ENCODE measurements at regions not wholly inside any gene's neighbourhood (a gene's known extent, or its start where the extent isn't known, plus 50 kb on each side); places are given as distances from the start of the nearest gene placed in this dataset.
"Not testable (repeated sequence)": the region's sequence is repeated elsewhere in the genome, so short reads cannot be mapped to it uniquely, and the experiment has no call there.

- Histone ChIP-seq H3K4me3 (ENCODE audit: low read length) (no peak overlapping the region), H3K9me3 (ENCODE audit: control insufficient read depth, low read length) (peaks cover 18% of the 10 kb centered on the region), H3K27me3 (replicated peaks; ENCODE audit: control insufficient read depth, insufficient read depth, low read length) (no peaks in the 10 kb centered on the region), H3K4me1 (ENCODE audit: control insufficient read depth, insufficient read depth, low read length) (no peaks in the 10 kb centered on the region), H3K9ac (ENCODE audit: low read length) (no peak overlapping the region), H3K36me3 (ENCODE audit: control insufficient read depth, insufficient read depth, low read length, severe bottlenecking) (no peaks in the 10 kb centered on the region)
- no peak for DNase-seq (ENCODE audit: low read depth)
Measured at GRCh38 chr2:161480123-161480522, 64.0 kb downstream of the TBR1 start.

- Histone ChIP-seq H3K9me3 (ENCODE audit: control insufficient read depth, low read length) (peaks cover 18% of the 10 kb centered on the region), H3K27me3 (replicated peaks; ENCODE audit: control insufficient read depth, insufficient read depth, low read length) (no peaks in the 10 kb centered on the region), H3K9ac (ENCODE audit: low read length) (no peak overlapping the region), H3K36me3 (ENCODE audit: control insufficient read depth, insufficient read depth, low read length, severe bottlenecking) (no peaks in the 10 kb centered on the region), H3K4me1 (ENCODE audit: control insufficient read depth, insufficient read depth, low read length) (no peaks in the 10 kb centered on the region), H3K4me3 (ENCODE audit: low read length) (no peak overlapping the region)
- DNase-seq (ENCODE audit: low read depth) = no peak
Measured at GRCh38 chr2:161481619-161482018, 65.5 kb downstream of the TBR1 start.

- no peak overlapping the region for H3K9ac ChIP-seq (ENCODE audit: low read length)
- no peaks in the 10 kb centered on the region for H3K4me1 ChIP-seq (ENCODE audit: control insufficient read depth, insufficient read depth, low read length)
Measured at GRCh38 chr2:161484061-161484460, 68.0 kb downstream of the TBR1 start.

GRCh38 chr2:161486111-161486510 lies 70.0 kb downstream of the TBR1 start:
- Histone ChIP-seq H3K9ac (ENCODE audit: low read length) (no peak overlapping the region), H3K4me1 (ENCODE audit: control insufficient read depth, insufficient read depth, low read length) (no peaks in the 10 kb centered on the region), H3K27me3 (replicated peaks; ENCODE audit: control insufficient read depth, insufficient read depth, low read length) (no peaks in the 10 kb centered on the region), H3K4me3 (ENCODE audit: low read length) (no peak overlapping the region), H3K9me3 (ENCODE audit: control insufficient read depth, low read length) (peaks cover 11% of the 10 kb centered on the region), H3K36me3 (ENCODE audit: control insufficient read depth, insufficient read depth, low read length, severe bottlenecking) (no peaks in the 10 kb centered on the region)
- no peak for DNase-seq (ENCODE audit: low read depth)

More at GRCh38 chr2:161484061-161484460, 68.0 kb downstream of the TBR1 start:
- Histone ChIP-seq H3K27me3 (replicated peaks; ENCODE audit: control insufficient read depth, insufficient read depth, low read length) (no peaks in the 10 kb centered on the region), H3K36me3 (ENCODE audit: control insufficient read depth, insufficient read depth, low read length, severe bottlenecking) (no peaks in the 10 kb centered on the region), H3K4me3 (ENCODE audit: low read length) (no peak overlapping the region), H3K9me3 (ENCODE audit: control insufficient read depth, low read length) (peaks cover 18% of the 10 kb centered on the region)
- no peak for DNase-seq (ENCODE audit: low read depth)

- no peak for DNase-seq (ENCODE audit: low read depth)
- Histone ChIP-seq H3K27me3 (replicated peaks; ENCODE audit: control insufficient read depth, insufficient read depth, low read length) (no peaks in the 10 kb centered on the region), H3K9ac (ENCODE audit: low read length) (no peak overlapping the region), H3K9me3 (ENCODE audit: control insufficient read depth, low read length) (no peaks in the 10 kb centered on the region), H3K4me1 (ENCODE audit: control insufficient read depth, insufficient read depth, low read length) (no peaks in the 10 kb centered on the region), H3K4me3 (ENCODE audit: low read length) (no peak overlapping the region), H3K36me3 (ENCODE audit: control insufficient read depth, insufficient read depth, low read length, severe bottlenecking) (no peaks in the 10 kb centered on the region)
Measured at GRCh38 chr2:161488131-161488699, 72.1 kb downstream of the TBR1 start.

GRCh38 chr2:161488879-161489278 lies 72.8 kb downstream of the TBR1 start:
- Histone ChIP-seq H3K36me3 (ENCODE audit: control insufficient read depth, insufficient read depth, low read length, severe bottlenecking) (no peaks in the 10 kb centered on the region), H3K27me3 (replicated peaks; ENCODE audit: control insufficient read depth, insufficient read depth, low read length) (no peaks in the 10 kb centered on the region), H3K9ac (ENCODE audit: low read length) (no peak overlapping the region), H3K9me3 (ENCODE audit: control insufficient read depth, low read length) (no peaks in the 10 kb centered on the region), H3K4me1 (ENCODE audit: control insufficient read depth, insufficient read depth, low read length) (no peaks in the 10 kb centered on the region), H3K4me3 (ENCODE audit: low read length) (no peak overlapping the region)
- no peak for DNase-seq (ENCODE audit: low read depth)

GRCh38 chr2:161500892-161501610 lies 85.0 kb downstream of the TBR1 start:
- H3K4me3 ChIP-seq (ENCODE audit: low read length); DNase-seq (ENCODE audit: low read depth); H3K4me1 ChIP-seq (ENCODE audit: control insufficient read depth, insufficient read depth, low read length); H3K27me3 ChIP-seq (replicated peaks; ENCODE audit: control insufficient read depth, insufficient read depth, low read length); H3K9me3 ChIP-seq (ENCODE audit: control insufficient read depth, low read length); H3K36me3 ChIP-seq (ENCODE audit: control insufficient read depth, insufficient read depth, low read length, severe bottlenecking); H3K9ac ChIP-seq (ENCODE audit: low read length): not testable (repeated sequence)

- H3K4me3 ChIP-seq (ENCODE audit: low read length); H3K27me3 ChIP-seq (replicated peaks; ENCODE audit: control insufficient read depth, insufficient read depth, low read length); DNase-seq (ENCODE audit: low read depth); H3K4me1 ChIP-seq (ENCODE audit: control insufficient read depth, insufficient read depth, low read length); H3K9ac ChIP-seq (ENCODE audit: low read length); H3K36me3 ChIP-seq (ENCODE audit: control insufficient read depth, insufficient read depth, low read length, severe bottlenecking); H3K9me3 ChIP-seq (ENCODE audit: control insufficient read depth, low read length): not testable (repeated sequence)
Measured at GRCh38 chr2:161502279-161502678, 86.2 kb downstream of the TBR1 start.

- H3K9me3 ChIP-seq (ENCODE audit: control insufficient read depth, low read length); H3K9ac ChIP-seq (ENCODE audit: low read length); H3K4me1 ChIP-seq (ENCODE audit: control insufficient read depth, insufficient read depth, low read length); H3K36me3 ChIP-seq (ENCODE audit: control insufficient read depth, insufficient read depth, low read length, severe bottlenecking); DNase-seq (ENCODE audit: low read depth); H3K27me3 ChIP-seq (replicated peaks; ENCODE audit: control insufficient read depth, insufficient read depth, low read length); H3K4me3 ChIP-seq (ENCODE audit: low read length): not testable (repeated sequence)
Measured at GRCh38 chr2:161504628-161505289, 88.7 kb downstream of the TBR1 start.

- H3K9ac ChIP-seq (ENCODE audit: low read length); H3K9me3 ChIP-seq (ENCODE audit: control insufficient read depth, low read length); H3K4me1 ChIP-seq (ENCODE audit: control insufficient read depth, insufficient read depth, low read length); DNase-seq (ENCODE audit: low read depth); H3K36me3 ChIP-seq (ENCODE audit: control insufficient read depth, insufficient read depth, low read length, severe bottlenecking); H3K4me3 ChIP-seq (ENCODE audit: low read length); H3K27me3 ChIP-seq (replicated peaks; ENCODE audit: control insufficient read depth, insufficient read depth, low read length): not testable (repeated sequence)
Measured at GRCh38 chr2:161505466-161505865, 89.4 kb downstream of the TBR1 start.

- H3K9ac ChIP-seq (ENCODE audit: low read length); H3K4me3 ChIP-seq (ENCODE audit: low read length); DNase-seq (ENCODE audit: low read depth); H3K36me3 ChIP-seq (ENCODE audit: control insufficient read depth, insufficient read depth, low read length, severe bottlenecking); H3K27me3 ChIP-seq (replicated peaks; ENCODE audit: control insufficient read depth, insufficient read depth, low read length); H3K9me3 ChIP-seq (ENCODE audit: control insufficient read depth, low read length); H3K4me1 ChIP-seq (ENCODE audit: control insufficient read depth, insufficient read depth, low read length): not testable (repeated sequence)
Measured at GRCh38 chr2:161513295-161514032, 97.4 kb downstream of the TBR1 start.
